A673 (cell line): ENCODE measurements at regions not wholly inside any gene's neighbourhood (a gene's known extent, or its start where the extent isn't known, plus 50 kb on each side); places are given as distances from the start of the nearest gene placed in this dataset.

ENCODE experiments used
- EZH2 ChIP-seq: fragments of 200-600 bp; sonication (generic); IDR thresholded peaks from 2 replicates; pipeline ENCODE4 v1.6.1; 2017; ENCODE audit warnings: borderline replicate concordance, low read depth, mild to moderate bottlenecking, mixed read lengths, antibody characterized with exemption, low read length; ENCODE audit not compliant: poor library complexity, severe bottlenecking
- TF ChIP-seq, protein P1 (sequence below): fragments of 300-800, 200-600 bp; sonication (generic); conservative IDR thresholded peaks from 2 replicates; pipeline ENCODE4 v1.5.1; 2017; ENCODE audit warnings: low read depth, mild to moderate bottlenecking, antibody characterized with exemption, low read length, moderate library complexity, mixed read lengths

DNA sequence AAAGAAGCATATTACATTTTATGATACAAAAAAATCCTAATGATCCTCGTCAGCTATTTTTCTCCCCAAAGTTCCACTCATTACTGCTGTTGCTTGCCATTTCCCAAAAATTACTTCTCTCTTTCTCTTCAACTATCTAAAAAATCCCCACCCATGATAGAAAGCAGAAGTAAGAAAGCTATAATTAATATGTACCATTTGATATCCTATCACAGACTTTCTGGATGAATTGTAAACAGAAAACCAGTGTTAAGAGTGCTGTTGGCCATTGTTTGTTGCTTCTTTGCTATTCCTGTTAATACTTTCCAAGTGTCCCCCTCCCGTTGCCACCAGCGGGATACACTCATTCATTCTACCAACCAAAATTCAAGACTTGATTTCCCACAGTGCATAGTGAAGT lies 136.3 kb upstream of the SMARCA2 start:
- TF ChIP-seq, protein P1, sequence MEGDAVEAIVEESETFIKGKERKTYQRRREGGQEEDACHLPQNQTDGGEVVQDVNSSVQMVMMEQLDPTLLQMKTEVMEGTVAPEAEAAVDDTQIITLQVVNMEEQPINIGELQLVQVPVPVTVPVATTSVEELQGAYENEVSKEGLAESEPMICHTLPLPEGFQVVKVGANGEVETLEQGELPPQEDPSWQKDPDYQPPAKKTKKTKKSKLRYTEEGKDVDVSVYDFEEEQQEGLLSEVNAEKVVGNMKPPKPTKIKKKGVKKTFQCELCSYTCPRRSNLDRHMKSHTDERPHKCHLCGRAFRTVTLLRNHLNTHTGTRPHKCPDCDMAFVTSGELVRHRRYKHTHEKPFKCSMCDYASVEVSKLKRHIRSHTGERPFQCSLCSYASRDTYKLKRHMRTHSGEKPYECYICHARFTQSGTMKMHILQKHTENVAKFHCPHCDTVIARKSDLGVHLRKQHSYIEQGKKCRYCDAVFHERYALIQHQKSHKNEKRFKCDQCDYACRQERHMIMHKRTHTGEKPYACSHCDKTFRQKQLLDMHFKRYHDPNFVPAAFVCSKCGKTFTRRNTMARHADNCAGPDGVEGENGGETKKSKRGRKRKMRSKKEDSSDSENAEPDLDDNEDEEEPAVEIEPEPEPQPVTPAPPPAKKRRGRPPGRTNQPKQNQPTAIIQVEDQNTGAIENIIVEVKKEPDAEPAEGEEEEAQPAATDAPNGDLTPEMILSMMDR, result no peak
- TF ChIP-seq EZH2, result no peak
